ENCODE measurements at regions not wholly inside any gene's neighbourhood (a gene's known extent, or its start where the extent isn't known, plus 50 kb on each side); places are given as distances from the start of the nearest gene placed in this dataset.

DNA sequence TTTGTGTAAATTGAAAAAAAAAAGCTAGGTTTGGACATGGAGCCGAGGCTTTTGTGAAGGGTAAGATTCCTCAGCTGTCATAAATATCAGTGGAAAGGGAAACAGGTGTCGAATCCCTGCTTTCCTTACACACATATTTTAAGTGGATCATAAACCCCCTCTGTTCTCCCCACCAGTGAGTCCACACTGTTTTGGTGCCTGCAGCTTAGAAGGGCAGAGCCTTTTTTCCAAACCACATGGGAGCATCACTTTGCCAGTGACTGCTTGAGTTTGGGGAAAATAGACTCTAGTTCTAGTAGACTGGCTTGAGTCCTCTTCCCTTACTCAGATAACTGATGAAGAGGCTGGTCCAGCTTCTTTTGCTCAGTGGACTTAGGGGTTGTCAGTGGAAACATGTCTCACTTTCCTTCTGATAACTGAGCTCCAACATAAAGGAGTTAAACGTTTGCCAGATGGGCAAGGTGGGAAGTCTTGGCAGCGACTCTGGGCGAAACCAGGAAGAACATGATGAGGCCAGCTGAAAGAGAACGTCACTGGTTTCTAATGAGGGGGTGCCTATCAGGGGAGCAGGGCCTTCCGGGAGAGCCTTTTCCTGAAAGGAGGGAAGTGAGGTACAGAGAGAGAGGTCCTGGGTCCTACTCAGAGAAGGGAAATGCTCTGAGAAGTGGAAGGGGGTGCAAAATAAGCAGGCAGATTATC lies 168.1 kb upstream of the PARP11 start:
- TF ChIP-seq, protein P1, sequence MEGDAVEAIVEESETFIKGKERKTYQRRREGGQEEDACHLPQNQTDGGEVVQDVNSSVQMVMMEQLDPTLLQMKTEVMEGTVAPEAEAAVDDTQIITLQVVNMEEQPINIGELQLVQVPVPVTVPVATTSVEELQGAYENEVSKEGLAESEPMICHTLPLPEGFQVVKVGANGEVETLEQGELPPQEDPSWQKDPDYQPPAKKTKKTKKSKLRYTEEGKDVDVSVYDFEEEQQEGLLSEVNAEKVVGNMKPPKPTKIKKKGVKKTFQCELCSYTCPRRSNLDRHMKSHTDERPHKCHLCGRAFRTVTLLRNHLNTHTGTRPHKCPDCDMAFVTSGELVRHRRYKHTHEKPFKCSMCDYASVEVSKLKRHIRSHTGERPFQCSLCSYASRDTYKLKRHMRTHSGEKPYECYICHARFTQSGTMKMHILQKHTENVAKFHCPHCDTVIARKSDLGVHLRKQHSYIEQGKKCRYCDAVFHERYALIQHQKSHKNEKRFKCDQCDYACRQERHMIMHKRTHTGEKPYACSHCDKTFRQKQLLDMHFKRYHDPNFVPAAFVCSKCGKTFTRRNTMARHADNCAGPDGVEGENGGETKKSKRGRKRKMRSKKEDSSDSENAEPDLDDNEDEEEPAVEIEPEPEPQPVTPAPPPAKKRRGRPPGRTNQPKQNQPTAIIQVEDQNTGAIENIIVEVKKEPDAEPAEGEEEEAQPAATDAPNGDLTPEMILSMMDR (conservative IDR thresholded peaks at IDR 0.05) = no peak
- no peak for TF ChIP-seq EZH2 (IDR thresholded peaks at IDR 0.05; ENCODE audit: low read depth)

All from PC-9 (cell line).